ENCODE measurements at regions not wholly inside any gene's neighbourhood (a gene's known extent, or its start where the extent isn't known, plus 50 kb on each side); places are given as distances from the start of the nearest gene placed in this dataset.

- intact Hi-C loops (cut with DNase I; ENCODE audit: low total_unique reads) = no loop called here
- whole genome bisulfite sequencing, 2 donors = 92% methylated on average over 7 of the region's 7 CpGs
- H3K4me3 ChIP-seq (ENCODE audit: low read depth, poor library complexity, severe bottlenecking) = no peak overlapping the region
- TF ChIP-seq POLR2A (IDR thresholded peaks at IDR 0.05) (no peak), CTCF (IDR thresholded peaks at IDR 0.05) (no peak)
- DNase-seq (ENCODE audit: low spot score in 2 of 2) = no peak
Observed at GRCh38 chr6:23181356-23182110, 612.2 kb downstream of the HDGFL1 start.

- no peak for DNase-seq (ENCODE audit: low spot score in 2 of 2)
- intact Hi-C loops (cut with DNase I; ENCODE audit: low total_unique reads) = no loop called here
- TF ChIP-seq CTCF (IDR thresholded peaks at IDR 0.05) (no peak), POLR2A (IDR thresholded peaks at IDR 0.05) (no peak)
- no peak overlapping the region for H3K4me3 ChIP-seq (ENCODE audit: low read depth, poor library complexity, severe bottlenecking)
- 83 to 86% methylated on average over 7 of the region's 7 CpGs for WGBS, 2 donors
Observed at GRCh38 chr6:23183846-23184245, 614.5 kb downstream of the HDGFL1 start.

- TF ChIP-seq CTCF (IDR thresholded peaks at IDR 0.05) = no peak
- TF ChIP-seq POLR2A (IDR thresholded peaks at IDR 0.05) = no peak
- no peak overlapping the region for H3K4me3 ChIP-seq (ENCODE audit: low read depth, poor library complexity, severe bottlenecking)
- no peak for DNase-seq (ENCODE audit: low spot score in 2 of 2)
- 82 to 88% methylated on average over 3 of the region's 3 CpGs for WGBS, 2 donors
- intact Hi-C loops (cut with DNase I; ENCODE audit: low total_unique reads) = no loop called here
Observed at GRCh38 chr6:23184351-23184750, 615.0 kb downstream of the HDGFL1 start.

GRCh38 chr6:23195487-23195886, 626.1 kb downstream of the HDGFL1 start:
- TF ChIP-seq POLR2A (IDR thresholded peaks at IDR 0.05) (no peak), CTCF (IDR thresholded peaks at IDR 0.05) (no peak)
- H3K4me3 ChIP-seq (ENCODE audit: low read depth, poor library complexity, severe bottlenecking) = no peak overlapping the region
- intact Hi-C loops (cut with DNase I; ENCODE audit: low total_unique reads) = no loop called here
- no peak for DNase-seq (ENCODE audit: low spot score in 2 of 2)
- WGBS, 2 donors = 95 to 97% methylated on average over 3 of the region's 3 CpGs

GRCh38 chr6:23199541-23199940, 630.2 kb downstream of the HDGFL1 start:
- intact Hi-C loops (cut with DNase I; ENCODE audit: low total_unique reads) = no loop called here
- TF ChIP-seq CTCF (IDR thresholded peaks at IDR 0.05) (no peak), POLR2A (IDR thresholded peaks at IDR 0.05) (no peak)
- DNase-seq (ENCODE audit: low spot score in 2 of 2) = no peak
- 84% methylated on average over 4 of the region's 4 CpGs for WGBS, 2 donors
- no peak overlapping the region for H3K4me3 ChIP-seq (ENCODE audit: low read depth, poor library complexity, severe bottlenecking)

- TF ChIP-seq CTCF (IDR thresholded peaks at IDR 0.05) = no peak
- intact Hi-C loops (cut with DNase I; ENCODE audit: low total_unique reads) = no loop called here
- no peak overlapping the region for H3K4me3 ChIP-seq (ENCODE audit: low read depth, poor library complexity, severe bottlenecking)
- 70 to 74% methylated on average over 3 of the region's 3 CpGs for WGBS, 2 donors
- DNase-seq (ENCODE audit: low spot score in 2 of 2) = no peak
Observed at GRCh38 chr6:23200946-23201345, 631.6 kb downstream of the HDGFL1 start.
